Nephron (organoid): ENCODE measurements at regions not wholly inside any gene's neighbourhood (a gene's known extent, or its start where the extent isn't known, plus 50 kb on each side); places are given as distances from the start of the nearest gene placed in this dataset.

Experiments
- H3K27ac Mint-ChIP-seq, 3 experiments: 2 replicates each; pipeline ENCODE4 v1.8.0; 2020; ENCODE audit warnings: mixed read lengths in 3 of 3, mild to moderate bottlenecking in 2 of 3, moderate library complexity in 1 of 3
- H3K27me3 Mint-ChIP-seq: 2 replicates; pipeline ENCODE4 v1.8.0; 2021; ENCODE audit warnings: low read depth, mild to moderate bottlenecking, moderate library complexity, mixed read lengths
- H3K36me3 Mint-ChIP-seq: 2 replicates; pipeline ENCODE4 v1.8.0; 2020; ENCODE audit warnings: low read depth, mixed read lengths
- H3K4me1 Mint-ChIP-seq: 2 replicates; pipeline ENCODE4 v1.8.0; 2020; ENCODE audit warnings: mixed read lengths
- H3K4me3 Mint-ChIP-seq, 3 experiments: 2 replicates each; pipeline ENCODE4 v1.8.0; 2020; ENCODE audit warnings: mild to moderate bottlenecking in 3 of 3, mixed read lengths in 3 of 3, moderate library complexity in 2 of 3
- H3K9me3 Mint-ChIP-seq: 2 replicates; pipeline ENCODE4 v1.8.0; 2020; ENCODE audit warnings: mixed read lengths
- TF ChIP-seq, protein P1 (sequence below), 3 experiments: fragments of 200-600 bp; sonication (generic); IDR thresholded peaks; one replicate each; pipeline ENCODE4 v1.5.0; 2021; ENCODE audit warnings: antibody characterized with exemption in 3 of 3; ENCODE audit not compliant: unreplicated experiment in 3 of 3

DNA sequence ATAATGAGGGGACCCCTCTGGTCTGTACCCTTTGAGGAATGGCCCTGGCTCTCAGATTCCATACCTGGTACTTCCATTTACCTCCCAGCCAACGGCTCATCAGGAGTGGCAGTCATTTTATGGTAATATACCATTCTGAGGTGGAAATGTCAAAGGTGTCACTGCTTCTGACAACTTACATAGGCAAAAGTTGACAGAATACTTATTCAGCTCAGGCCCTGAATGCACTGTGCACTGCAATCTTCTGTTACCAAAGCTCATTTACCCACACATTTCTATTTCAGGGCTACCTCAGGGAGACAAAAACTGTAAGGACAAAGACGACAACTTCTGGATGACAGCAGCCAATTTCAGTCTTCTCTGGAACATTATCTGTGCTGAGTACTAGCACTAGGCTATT, 212.2 kb upstream of the TMEM260 start:
- Mint-ChIP-seq H3K9me3 (peaks cover 16% of the 10 kb centered on the region), H3K36me3 (no peaks in the 10 kb centered on the region), H3K27ac (no peak overlapping the region), H3K4me3 (no peak overlapping the region), H3K4me1 (no peaks in the 10 kb centered on the region), H3K27me3 (no peaks in the 10 kb centered on the region)
- TF ChIP-seq, protein P1, sequence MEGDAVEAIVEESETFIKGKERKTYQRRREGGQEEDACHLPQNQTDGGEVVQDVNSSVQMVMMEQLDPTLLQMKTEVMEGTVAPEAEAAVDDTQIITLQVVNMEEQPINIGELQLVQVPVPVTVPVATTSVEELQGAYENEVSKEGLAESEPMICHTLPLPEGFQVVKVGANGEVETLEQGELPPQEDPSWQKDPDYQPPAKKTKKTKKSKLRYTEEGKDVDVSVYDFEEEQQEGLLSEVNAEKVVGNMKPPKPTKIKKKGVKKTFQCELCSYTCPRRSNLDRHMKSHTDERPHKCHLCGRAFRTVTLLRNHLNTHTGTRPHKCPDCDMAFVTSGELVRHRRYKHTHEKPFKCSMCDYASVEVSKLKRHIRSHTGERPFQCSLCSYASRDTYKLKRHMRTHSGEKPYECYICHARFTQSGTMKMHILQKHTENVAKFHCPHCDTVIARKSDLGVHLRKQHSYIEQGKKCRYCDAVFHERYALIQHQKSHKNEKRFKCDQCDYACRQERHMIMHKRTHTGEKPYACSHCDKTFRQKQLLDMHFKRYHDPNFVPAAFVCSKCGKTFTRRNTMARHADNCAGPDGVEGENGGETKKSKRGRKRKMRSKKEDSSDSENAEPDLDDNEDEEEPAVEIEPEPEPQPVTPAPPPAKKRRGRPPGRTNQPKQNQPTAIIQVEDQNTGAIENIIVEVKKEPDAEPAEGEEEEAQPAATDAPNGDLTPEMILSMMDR (IDR thresholded peaks at IDR 0.05; ENCODE audit: unreplicated experiment in 3 of 3) = no peak

DNA sequence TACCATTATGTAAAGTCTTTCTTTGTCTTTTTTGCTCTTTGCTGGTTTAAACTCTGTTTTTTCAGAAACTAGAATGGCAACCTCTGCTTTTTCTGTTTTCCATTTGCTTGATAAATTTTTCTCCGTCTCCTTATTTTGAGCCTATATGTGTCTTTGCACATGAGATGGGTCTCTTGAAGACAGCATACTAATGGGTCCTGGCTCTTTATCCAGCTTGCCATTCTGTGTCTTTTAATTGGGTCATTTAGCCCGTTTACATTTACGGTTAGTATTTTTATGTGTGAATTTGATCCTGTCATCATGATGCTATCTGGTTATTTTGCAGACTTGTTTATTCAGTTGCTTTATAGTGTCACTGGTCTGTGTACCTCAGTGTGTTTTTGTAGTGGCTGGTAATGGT, 207.9 kb upstream of the TMEM260 start:
- TF ChIP-seq, protein P1 (IDR thresholded peaks at IDR 0.05; ENCODE audit: unreplicated experiment in 3 of 3) = no peak
- H3K9me3 Mint-ChIP-seq = peaks cover 18% of the 10 kb centered on the region
- no peak overlapping the region for H3K4me3 Mint-ChIP-seq
- H3K36me3 Mint-ChIP-seq = peaks cover 3% of the 10 kb centered on the region
- H3K27me3 Mint-ChIP-seq = no peaks in the 10 kb centered on the region
- no peaks in the 10 kb centered on the region for H3K4me1 Mint-ChIP-seq
- no peak overlapping the region for H3K27ac Mint-ChIP-seq

DNA sequence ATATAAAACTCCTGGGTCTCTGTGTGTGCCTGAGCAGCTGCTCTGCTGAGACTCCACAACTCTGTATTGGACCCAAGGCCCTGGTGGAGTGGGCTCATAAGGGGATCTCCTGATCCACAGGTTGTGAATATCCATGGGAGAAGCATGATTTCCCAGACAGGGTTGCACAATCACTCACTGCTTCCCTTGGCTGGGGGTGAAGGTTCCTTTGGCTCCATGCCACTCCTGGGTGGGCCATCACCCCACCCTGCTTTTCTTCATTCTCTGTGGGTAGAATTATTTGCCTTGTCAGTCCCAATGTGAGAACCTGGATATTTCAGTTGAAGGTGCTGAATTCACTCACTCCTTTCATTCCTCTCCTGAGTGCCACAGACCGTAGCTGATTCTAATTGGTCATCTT, 205.2 kb upstream of the TMEM260 start:
- Mint-ChIP-seq H3K9me3 (peaks cover 18% of the 10 kb centered on the region), H3K27ac (no peak overlapping the region), H3K4me1 (no peaks in the 10 kb centered on the region)

DNA sequence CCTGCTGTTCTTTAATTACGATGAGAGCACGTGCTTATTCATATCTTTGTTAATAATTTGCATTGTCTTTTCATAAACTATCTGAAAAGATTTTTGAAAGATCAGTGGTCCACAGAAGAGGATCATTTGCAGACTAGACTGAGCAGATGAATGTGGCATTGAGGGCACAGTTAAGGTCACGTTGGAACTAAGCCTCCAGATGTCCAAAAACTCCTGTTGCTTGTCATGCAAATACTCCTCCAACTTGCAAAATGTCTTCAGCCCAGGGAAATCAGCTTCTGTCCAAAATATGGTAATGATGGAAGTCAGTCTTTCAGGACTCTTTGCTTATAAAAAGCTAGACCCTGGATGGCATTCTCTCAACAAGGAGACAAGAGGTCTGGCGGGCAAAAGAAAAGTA, 201.6 kb upstream of the TMEM260 start:
- H3K9me3 Mint-ChIP-seq = peaks cover 6% of the 10 kb centered on the region
- no peaks in the 10 kb centered on the region for H3K36me3 Mint-ChIP-seq
- peaks cover 4% of the 10 kb centered on the region for H3K27me3 Mint-ChIP-seq
- no peak overlapping the region for H3K4me3 Mint-ChIP-seq
- no peak overlapping the region for H3K27ac Mint-ChIP-seq
- TF ChIP-seq, protein P1 (IDR thresholded peaks at IDR 0.05; ENCODE audit: unreplicated experiment in 3 of 3) = no peak
- H3K4me1 Mint-ChIP-seq = no peaks in the 10 kb centered on the region

More for the DNA sequence above, 205.2 kb upstream of the TMEM260 start:
- Mint-ChIP-seq H3K36me3 (peaks cover 3% of the 10 kb centered on the region), H3K27me3 (no peaks in the 10 kb centered on the region), H3K4me3 (no peak overlapping the region)
- TF ChIP-seq, protein P1 (IDR thresholded peaks at IDR 0.05; ENCODE audit: unreplicated experiment in 3 of 3) = no peak

DNA sequence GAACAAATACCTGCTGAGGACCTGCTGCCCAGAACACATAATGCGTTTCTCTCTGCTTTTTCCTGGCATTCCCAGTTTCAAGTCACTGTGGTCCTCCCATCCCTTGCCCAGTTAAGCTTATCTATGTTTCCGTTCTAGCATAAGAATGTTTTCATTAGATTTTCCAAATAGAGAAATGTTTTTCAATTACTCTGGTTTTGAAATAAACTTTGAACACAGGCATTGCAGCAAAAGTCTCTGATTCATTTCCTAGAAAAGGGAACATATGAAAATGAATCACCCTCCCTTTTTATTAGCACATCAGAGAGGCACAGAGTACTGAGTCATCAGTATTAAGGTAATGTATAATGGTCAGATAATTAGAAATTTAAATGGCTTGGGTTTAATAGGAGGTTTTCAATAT, 201.1 kb upstream of the TMEM260 start:
- H3K36me3 Mint-ChIP-seq = no peaks in the 10 kb centered on the region
- H3K27me3 Mint-ChIP-seq = peaks cover 4% of the 10 kb centered on the region
- H3K4me1 Mint-ChIP-seq = no peaks in the 10 kb centered on the region
- TF ChIP-seq, protein P1 (IDR thresholded peaks at IDR 0.05; ENCODE audit: unreplicated experiment in 3 of 3) = no peak
- H3K4me3 Mint-ChIP-seq = no peak overlapping the region
- H3K27ac Mint-ChIP-seq = no peak overlapping the region
- peaks cover 7% of the 10 kb centered on the region for H3K9me3 Mint-ChIP-seq

DNA sequence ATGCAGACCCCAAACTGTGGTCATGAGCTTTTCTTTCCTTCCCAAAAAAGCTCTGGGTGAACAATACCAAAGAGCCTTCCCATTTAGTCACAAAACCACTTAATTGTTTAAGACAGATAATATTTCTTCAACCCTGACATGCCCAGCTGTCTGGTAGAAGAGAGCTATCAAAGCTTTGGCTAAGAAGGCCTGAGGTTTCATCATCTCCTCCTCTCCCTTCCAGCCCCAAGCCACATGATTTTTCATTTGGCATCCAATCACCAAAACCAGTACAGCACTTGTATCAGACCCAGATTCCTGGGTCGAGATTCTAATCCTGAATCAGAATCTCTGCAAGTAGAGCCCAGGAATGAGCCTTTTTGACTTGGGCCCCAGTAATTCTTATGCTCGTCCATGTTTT, 199.6 kb upstream of the TMEM260 start:
- Mint-ChIP-seq H3K4me1 (no peaks in the 10 kb centered on the region), H3K27ac (no peak overlapping the region), H3K9me3 (peaks cover 17% of the 10 kb centered on the region), H3K27me3 (peaks cover 4% of the 10 kb centered on the region), H3K4me3 (no peak overlapping the region), H3K36me3 (no peaks in the 10 kb centered on the region)
- TF ChIP-seq, protein P1 (IDR thresholded peaks at IDR 0.05; ENCODE audit: unreplicated experiment in 3 of 3) = no peak
